ENCODE measurements at regions not wholly inside any gene's neighbourhood (a gene's known extent, or its start where the extent isn't known, plus 50 kb on each side); places are given as distances from the start of the nearest gene placed in this dataset.

- POLR2A ChIA-PET (ENCODE audit: unreplicated experiment), result no interaction called here
- in situ Hi-C loops (cut with MboI; ENCODE audit: low sequenced_read_pairs), result no loop called here
- no TSS peak for BruUV-seq (replicated peaks)
Measured at GRCh38 chr11:81394311-81394710, 1339.4 kb downstream of the FAM181B start.

More at GRCh38 chr11:81394311-81394710, 1339.4 kb downstream of the FAM181B start:
- no CpG with 5 or more reads among the region's 2 CpGs for WGBS, 2 experiments (ENCODE audit: extremely low coverage in 2 of 2, insufficient read length in 1 of 2)
- Histone ChIP-seq H3K27ac (ENCODE audit: insufficient read depth, low read length) (no peak overlapping the region), H3K4me1 (ENCODE audit: control insufficient read depth, insufficient read depth, low read length) (no peaks in the 10 kb centered on the region), H3K4me2 (ENCODE audit: low read depth, low read length) (no peak overlapping the region), H2AFZ (replicated peaks; ENCODE audit: low read length, poor library complexity) (no peak overlapping the region), H2BK5ac (ENCODE audit: low read depth, low read length, poor library complexity, severe bottlenecking) (no peak overlapping the region), H2BK120ac (ENCODE audit: low read depth, low read length) (no peak overlapping the region), H3K4ac (ENCODE audit: low read depth, low read length) (no peak overlapping the region), H3K36me3 (ENCODE audit: control insufficient read depth, insufficient read depth, low read length) (no peaks in the 10 kb centered on the region), H4K91ac (ENCODE audit: insufficient read depth, low read depth, low read length) (no peak overlapping the region), H3K23ac (ENCODE audit: low read depth, low read length) (no peak overlapping the region), H3K79me1 (ENCODE audit: low read depth in 1 of 2, low read length in 2 of 2) (no peaks in the 10 kb centered on the region), H2BK15ac (ENCODE audit: low read depth, low read length) (no peak overlapping the region), H3K27me3 (ENCODE audit: control insufficient read depth, insufficient read depth, low read length) (no peaks in the 10 kb centered on the region), H2AK5ac (ENCODE audit: low read depth, low read length) (no peak overlapping the region), H4K8ac (ENCODE audit: low read depth in 2 of 2, low read length in 2 of 2) (no peak overlapping the region), H2BK20ac (ENCODE audit: low read depth, low read length) (no peak overlapping the region), H4K20me1 (ENCODE audit: insufficient read depth, low read length) (no peaks in the 10 kb centered on the region), H3K14ac (replicated peaks; ENCODE audit: low read depth, low read length) (no peak overlapping the region), H4K5ac (ENCODE audit: low read depth, low read length) (no peak overlapping the region), H2AK9ac (replicated peaks; ENCODE audit: low read depth, low read length, poor library complexity) (no peak overlapping the region), H3K9me3 (ENCODE audit: control insufficient read depth, insufficient read depth, low read length) (no peaks in the 10 kb centered on the region), H3K9me1 (ENCODE audit: insufficient read depth, low read length) (no peaks in the 10 kb centered on the region), H3K56ac (ENCODE audit: extremely low read depth, insufficient read depth, low read length) (no peak overlapping the region), H3K4me3 (ENCODE audit: insufficient read depth, low read depth, low read length) (no peak overlapping the region), H3K18ac (ENCODE audit: low read depth, low read length) (no peak overlapping the region), H3K9ac (ENCODE audit: low read depth, low read length) (no peak overlapping the region)
- DNase-seq (no peak), ATAC-seq (ENCODE audit: low read depth) (no peak)
- dilution Hi-C loops (cut with HindIII; ENCODE audit: low sequenced_read_pairs, unreplicated experiment), result no loop called here
- CTCF ChIA-PET, result no interaction called here
- TF ChIP-seq ELK1 (IDR thresholded peaks at IDR 0.05; ENCODE audit: borderline replicate concordance, low read depth, low read length) (no peak), MAFK (IDR thresholded peaks at IDR 0.05; ENCODE audit: low read depth, low read length) (peak; percentile 83)
- intact Hi-C loops (cut with micrococcal nuclease), result no loop called here
